Skeletal muscle satellite cell (primary cell): ENCODE measurements at regions not wholly inside any gene's neighbourhood (a gene's known extent, or its start where the extent isn't known, plus 50 kb on each side); places are given as distances from the start of the nearest gene placed in this dataset.
A peak's percentile ranks its signal among the peaks of the same experiment; 100 is the strongest.

Experiments
- H3K27me3 ChIP-seq: 2 replicates; pipeline ENCODE4 v1.7.0; 2013; ENCODE audit warnings: low read length; ENCODE audit not compliant: control insufficient read depth, insufficient read depth
- H3K36me3 ChIP-seq: 2 replicates; pipeline ENCODE4 v1.7.0; 2013; ENCODE audit warnings: mild to moderate bottlenecking, control low read depth, low read length; ENCODE audit not compliant: insufficient read depth
- H3K4me1 ChIP-seq: 2 replicates; pipeline ENCODE4 v1.7.0; 2013; ENCODE audit warnings: low read length; ENCODE audit not compliant: control insufficient read depth, insufficient read depth
- H3K4me2 ChIP-seq: 2 replicates; pipeline ENCODE4 v1.7.0; 2013; ENCODE audit warnings: mild to moderate bottlenecking, low read length
- H3K4me3 ChIP-seq: 2 replicates; pipeline ENCODE4 v1.7.0; 2013; ENCODE audit warnings: low read length
- H3K9ac ChIP-seq: 2 replicates; pipeline ENCODE4 v1.7.0; 2013; ENCODE audit warnings: mild to moderate bottlenecking, low read depth, low read length, moderate library complexity
- H3K9me3 ChIP-seq: replicated peaks from 2 replicates; pipeline ENCODE4 v1.7.0; 2013; ENCODE audit warnings: mild to moderate bottlenecking, control low read depth, low read length

DNA sequence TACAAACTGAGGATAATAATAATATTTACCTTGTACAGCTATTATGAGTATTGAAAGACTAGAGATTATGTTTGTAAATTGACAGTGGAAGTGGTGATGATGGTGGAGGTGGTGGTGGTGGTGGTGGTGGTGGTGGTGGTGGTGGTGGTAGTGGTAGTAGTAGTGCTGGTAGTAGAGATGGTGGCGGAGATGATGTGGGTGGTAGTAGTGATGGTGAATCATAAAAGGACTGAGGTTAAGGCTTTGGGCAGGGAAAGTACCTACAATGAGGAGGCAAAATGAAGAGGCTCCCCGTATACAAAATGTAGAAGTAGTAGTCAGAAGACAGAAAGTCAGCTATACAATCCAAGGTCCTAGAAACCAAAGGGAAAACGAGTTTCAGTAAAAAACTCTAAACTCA is 214.1 kb downstream of the BCOR start:
- Histone ChIP-seq H3K9ac (no peak overlapping the region), H3K4me1 (no peaks in the 10 kb centered on the region), H3K4me3 (no peak overlapping the region), H3K36me3 (no peaks in the 10 kb centered on the region), H3K27me3 (peaks cover 2% of the 10 kb centered on the region), H3K4me2 (no peak overlapping the region), H3K9me3 (no peaks in the 10 kb centered on the region)

DNA sequence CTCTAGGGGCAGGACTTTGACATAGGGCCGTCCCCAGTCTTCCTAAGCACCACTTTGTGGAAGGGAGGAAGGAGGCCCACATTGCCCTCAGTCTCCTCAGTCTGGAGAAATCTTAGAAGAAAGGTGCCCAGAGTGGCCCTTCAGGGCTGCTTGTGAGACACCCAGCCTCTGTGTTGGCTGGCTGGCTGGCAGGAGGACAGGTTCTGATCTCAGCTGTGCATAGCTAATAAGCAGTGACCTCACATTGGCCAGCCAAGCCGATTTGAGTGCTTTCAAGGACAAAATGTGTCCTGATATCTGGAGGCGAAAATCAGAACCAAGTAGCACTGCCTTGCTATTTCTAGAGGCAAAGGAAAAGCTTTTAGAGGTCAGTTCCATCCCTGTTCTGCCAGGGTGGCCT is 211.5 kb downstream of the BCOR start:
- Histone ChIP-seq H3K36me3 (no peaks in the 10 kb centered on the region), H3K4me3 (no peak overlapping the region), H3K9ac (no peak overlapping the region), H3K4me2 (no peak overlapping the region), H3K4me1 (no peaks in the 10 kb centered on the region), H3K27me3 (no peaks in the 10 kb centered on the region), H3K9me3 (no peaks in the 10 kb centered on the region)

DNA sequence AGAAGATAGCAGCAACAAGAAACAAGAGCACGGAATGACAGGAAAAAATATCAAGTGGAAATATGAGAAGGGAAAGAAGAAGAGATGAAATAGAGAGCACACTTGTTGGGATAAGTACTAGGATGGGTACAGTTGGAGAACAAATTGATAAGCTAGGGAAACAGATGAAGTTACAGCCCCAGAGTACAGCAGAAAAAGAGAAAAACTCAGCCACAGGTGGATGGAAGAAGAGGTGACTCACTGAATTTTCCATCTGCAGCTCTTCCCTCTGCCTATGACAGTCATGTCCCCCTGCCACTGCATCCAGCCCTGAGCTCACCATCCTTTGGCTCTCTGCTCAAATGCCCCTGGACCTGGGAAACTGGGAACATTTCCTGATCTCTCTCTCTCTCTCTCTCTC is 209.0 kb downstream of the BCOR start:
- no peaks in the 10 kb centered on the region for H3K36me3 ChIP-seq
- H3K27me3 ChIP-seq: no peaks in the 10 kb centered on the region
- H3K9me3 ChIP-seq: no peaks in the 10 kb centered on the region
- H3K9ac ChIP-seq: no peak overlapping the region
- no peak overlapping the region for H3K4me2 ChIP-seq
- H3K4me3 ChIP-seq: no peak overlapping the region
- H3K4me1 ChIP-seq: no peaks in the 10 kb centered on the region

DNA sequence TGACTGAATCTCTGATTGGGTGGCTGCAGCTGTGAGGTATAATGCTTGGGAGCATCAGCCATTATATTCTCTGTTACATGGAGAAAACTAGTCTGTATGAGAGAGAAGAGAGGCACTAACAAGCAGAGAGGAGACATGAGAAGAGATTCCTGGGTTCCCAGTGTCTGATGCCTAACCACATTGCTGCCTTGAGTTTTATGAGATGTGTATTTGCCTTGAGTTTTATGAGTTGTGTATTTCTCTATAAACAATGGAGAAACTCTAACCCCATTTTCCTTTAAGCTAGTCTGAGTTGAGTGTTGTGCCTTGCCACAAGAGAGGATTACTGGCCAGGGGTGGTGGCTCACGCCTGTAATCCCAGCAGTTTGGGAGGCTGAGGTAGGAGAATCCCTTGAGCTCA is 208.1 kb downstream of the BCOR start:
- Histone ChIP-seq H3K4me3 (no peak overlapping the region), H3K4me1 (peaks cover 8% of the 10 kb centered on the region), H3K36me3 (no peaks in the 10 kb centered on the region)

DNA sequence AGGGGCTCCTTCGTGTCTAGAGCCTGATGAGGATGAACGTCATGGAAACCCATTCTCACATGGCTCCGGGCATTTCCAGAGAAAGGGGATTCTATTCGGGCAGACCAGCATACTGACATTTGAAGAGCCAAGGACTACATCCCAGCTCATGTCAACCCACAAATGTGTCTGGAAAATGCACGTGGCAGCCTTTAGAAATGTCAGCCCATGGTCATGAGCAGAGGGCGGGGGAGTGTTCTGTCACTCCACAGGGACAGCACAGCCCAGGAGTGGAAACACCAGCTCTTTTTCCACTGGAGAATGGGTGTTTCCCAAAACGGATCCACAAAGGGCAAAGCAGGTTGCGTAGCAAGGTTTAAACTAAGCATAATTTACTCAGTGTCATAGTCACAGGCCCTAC is 207.0 kb downstream of the BCOR start:
- H3K9ac ChIP-seq: no peak overlapping the region
- peaks cover 19% of the 10 kb centered on the region for H3K4me1 ChIP-seq
- H3K27me3 ChIP-seq: no peaks in the 10 kb centered on the region

More for the DNA sequence above, 208.1 kb downstream of the BCOR start:
- Histone ChIP-seq H3K9me3 (no peaks in the 10 kb centered on the region), H3K4me2 (no peak overlapping the region), H3K9ac (no peak overlapping the region), H3K27me3 (no peaks in the 10 kb centered on the region)

DNA sequence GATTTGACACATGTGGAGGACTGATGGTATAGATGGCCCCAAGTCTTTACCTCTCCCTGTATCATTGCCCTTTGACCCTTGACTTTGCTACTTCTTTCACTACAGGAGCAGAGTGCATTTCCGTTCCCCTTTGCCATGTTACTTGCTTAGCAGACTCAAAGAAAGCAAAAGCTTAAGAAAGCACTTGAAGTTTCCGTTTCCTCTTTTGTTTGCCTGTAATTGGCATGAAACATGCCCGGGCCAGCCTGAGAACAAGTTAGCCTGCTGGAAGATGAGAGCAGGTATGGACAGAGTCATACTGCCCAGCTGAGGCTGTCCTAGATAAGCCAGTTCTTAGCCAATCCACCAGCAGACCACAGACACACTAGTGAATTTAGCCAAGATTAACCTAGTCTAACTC is 206.0 kb downstream of the BCOR start:
- Histone ChIP-seq H3K9me3 (no peaks in the 10 kb centered on the region), H3K4me3 (no peak overlapping the region)

More for the DNA sequence above, 207.0 kb downstream of the BCOR start:
- no peak overlapping the region for H3K4me2 ChIP-seq
- H3K36me3 ChIP-seq: no peaks in the 10 kb centered on the region
- H3K9me3 ChIP-seq: no peaks in the 10 kb centered on the region
- no peak overlapping the region for H3K4me3 ChIP-seq

DNA sequence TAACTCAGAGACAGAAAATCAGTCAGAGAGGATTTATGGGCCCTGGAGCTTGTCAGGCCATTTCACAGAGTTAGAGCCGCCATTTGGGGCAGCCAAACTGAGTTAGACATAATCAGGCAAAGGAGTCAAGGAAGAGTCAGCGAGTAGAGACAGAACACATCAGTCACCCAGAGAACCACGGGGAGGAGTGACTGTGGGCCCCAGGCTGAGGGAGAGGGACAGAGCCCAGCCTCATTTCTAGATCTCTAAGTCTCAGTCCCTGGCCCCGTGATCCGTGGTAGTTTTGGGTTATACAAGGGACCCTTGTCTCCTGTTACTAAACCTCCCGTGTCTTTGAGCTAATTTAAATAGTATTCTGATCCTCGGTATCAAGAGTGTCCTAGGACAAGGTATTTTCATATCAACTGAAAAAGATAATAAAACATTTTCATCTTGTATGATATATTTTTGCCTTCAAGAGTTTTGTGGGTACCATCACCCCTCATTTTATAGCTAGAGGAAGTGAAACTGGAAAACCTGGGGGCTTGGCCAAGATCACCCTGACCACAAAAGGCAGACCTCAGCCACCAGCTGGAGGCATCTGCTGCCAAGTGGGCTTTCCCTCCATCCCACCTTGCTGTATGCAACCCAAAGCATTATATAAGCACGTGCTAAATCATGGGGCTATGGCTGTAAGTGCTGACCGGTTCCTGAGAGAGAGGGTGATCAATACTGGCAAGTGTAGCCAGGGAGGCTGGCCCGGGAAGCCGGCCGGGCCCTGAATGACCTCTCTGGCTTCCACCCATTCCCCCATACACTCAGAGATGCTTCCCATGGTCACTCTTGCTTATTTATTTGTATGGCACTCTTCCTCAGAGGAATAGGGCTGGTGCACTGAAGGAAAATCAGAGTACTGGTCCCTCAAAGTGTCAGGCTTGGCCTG is 204.1 kb downstream of the BCOR start:
- no peak overlapping the region for H3K4me2 ChIP-seq
- no peaks in the 10 kb centered on the region for H3K9me3 ChIP-seq
- no peaks in the 10 kb centered on the region for H3K36me3 ChIP-seq
- peaks cover 44% of the 10 kb centered on the region for H3K4me1 ChIP-seq
- H3K4me3 ChIP-seq: no peak overlapping the region
- no peak overlapping the region for H3K9ac ChIP-seq
- H3K27me3 ChIP-seq: no peaks in the 10 kb centered on the region

More for the DNA sequence above, 206.0 kb downstream of the BCOR start:
- Histone ChIP-seq H3K9ac (no peak overlapping the region), H3K4me1 (peaks cover 26% of the 10 kb centered on the region), H3K36me3 (no peaks in the 10 kb centered on the region), H3K4me2 (no peak overlapping the region), H3K27me3 (no peaks in the 10 kb centered on the region)

DNA sequence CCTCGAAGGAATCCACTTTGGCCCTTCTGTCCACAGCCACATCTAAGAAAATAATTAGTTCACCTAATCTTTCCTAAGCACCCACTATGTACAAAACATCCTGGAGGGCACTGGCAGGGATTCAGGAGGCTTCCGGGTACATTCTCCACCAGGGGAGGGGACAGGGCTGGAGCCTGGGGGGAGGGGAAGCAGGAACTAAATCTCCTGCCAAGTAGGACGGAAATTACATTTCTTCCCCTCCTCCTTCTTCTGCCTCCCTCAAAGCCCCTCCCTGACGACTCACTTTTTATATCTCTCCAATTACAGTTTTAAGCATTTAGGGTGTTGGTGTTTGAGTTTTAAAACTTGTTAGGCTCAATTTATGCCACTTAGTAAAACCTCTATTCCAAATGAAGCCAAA is 203.1 kb downstream of the BCOR start:
- Histone ChIP-seq H3K4me2 (peak overlapping the region; percentile 51), H3K9ac (peak overlapping the region; percentile 54), H3K4me3 (no peak overlapping the region), H3K27me3 (no peaks in the 10 kb centered on the region), H3K36me3 (no peaks in the 10 kb centered on the region), H3K9me3 (no peaks in the 10 kb centered on the region), H3K4me1 (peaks cover 44% of the 10 kb centered on the region)

DNA sequence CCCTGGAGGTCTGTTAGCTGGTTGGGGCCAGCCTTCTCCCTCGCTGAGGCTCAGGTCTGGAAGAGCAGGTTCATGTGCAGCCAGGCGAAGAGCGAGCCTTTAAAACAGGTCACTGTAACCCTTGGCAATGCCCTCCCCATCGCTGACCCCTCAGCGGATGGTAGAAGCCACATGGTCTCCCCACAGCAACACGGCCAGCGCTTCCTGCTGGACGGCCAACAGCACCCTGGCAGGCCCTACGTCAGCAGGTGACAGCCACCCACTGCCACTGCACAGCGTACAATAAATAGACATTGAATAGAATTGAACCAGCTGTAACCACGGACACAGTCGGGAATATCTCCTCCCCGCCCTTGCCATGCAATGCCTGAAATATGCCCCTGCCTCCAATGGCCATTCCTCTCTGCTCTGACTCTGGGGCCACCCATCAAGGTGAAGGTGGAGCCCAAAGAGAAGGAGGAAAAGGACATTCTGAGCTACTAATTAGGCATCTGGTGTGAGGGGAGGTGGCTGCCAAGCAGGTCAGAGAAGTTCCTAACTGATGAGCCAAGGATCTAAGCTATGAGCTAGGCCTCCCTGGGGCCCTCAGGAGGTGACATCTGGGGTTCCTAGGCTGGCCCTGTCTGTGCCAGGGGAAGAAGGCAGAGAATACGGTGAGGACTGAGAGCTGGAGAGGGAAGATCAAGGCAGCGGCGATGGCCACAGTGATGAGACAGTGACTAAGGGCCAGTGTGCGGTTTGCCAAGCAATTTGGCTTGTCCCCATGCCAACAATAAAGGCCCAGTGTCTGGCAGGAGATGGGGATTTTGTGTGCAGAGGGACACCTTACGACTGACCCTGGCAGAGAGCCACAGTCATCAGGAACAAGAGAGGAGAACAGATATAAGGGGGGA is 202.3 kb downstream of the BCOR start:
- Histone ChIP-seq H3K4me3 (no peak overlapping the region), H3K4me1 (peaks cover 50% of the 10 kb centered on the region), H3K9ac (peak overlapping the region; percentile 54), H3K4me2 (peak overlapping the region; percentile 51), H3K27me3 (no peaks in the 10 kb centered on the region), H3K9me3 (no peaks in the 10 kb centered on the region), H3K36me3 (no peaks in the 10 kb centered on the region)

DNA sequence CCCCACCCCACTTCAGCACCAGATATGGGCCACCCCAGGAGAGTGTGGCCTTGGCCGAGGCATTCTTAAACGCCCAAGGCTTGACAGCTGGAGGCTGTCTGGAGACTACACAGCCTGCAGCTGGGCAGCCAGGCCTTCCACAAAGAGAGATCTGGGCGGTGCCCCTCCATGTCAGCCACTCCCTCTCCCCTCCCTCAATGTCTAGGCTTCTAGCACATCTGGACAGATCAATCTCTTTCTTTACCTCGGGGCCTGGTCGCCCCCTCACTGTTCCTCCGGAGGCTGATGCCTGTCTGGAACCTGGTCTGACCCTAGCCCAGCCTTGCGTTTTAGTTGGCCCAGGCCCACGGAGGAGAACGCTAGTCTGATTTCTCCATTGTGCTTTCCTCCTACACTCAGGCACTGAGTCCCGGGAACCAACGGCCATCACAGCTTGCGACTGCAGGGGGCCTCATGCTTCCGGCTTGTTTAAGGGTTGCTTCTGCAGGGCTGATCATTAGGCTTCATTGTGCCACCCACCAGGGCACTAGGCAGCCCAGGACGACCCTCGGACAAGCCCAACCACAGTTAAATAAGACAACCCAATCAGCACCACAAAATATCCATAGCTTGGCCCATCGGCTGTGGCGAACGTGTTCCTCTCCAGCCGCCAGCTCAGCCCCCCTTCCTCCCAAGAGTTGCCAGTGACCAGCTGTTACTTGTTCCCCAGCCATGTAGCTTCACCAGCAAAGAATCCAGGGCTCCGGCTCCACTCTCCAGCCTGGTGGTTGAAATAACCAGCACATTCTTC is 200.6 kb downstream of the BCOR start:
- Histone ChIP-seq H3K9me3 (no peaks in the 10 kb centered on the region), H3K9ac (peak overlapping the region; percentile 65), H3K4me2 (peak overlapping the region; percentile 37), H3K27me3 (no peaks in the 10 kb centered on the region), H3K4me1 (peaks cover 66% of the 10 kb centered on the region), H3K4me3 (peak overlapping the region; percentile 43), H3K36me3 (no peaks in the 10 kb centered on the region)

DNA sequence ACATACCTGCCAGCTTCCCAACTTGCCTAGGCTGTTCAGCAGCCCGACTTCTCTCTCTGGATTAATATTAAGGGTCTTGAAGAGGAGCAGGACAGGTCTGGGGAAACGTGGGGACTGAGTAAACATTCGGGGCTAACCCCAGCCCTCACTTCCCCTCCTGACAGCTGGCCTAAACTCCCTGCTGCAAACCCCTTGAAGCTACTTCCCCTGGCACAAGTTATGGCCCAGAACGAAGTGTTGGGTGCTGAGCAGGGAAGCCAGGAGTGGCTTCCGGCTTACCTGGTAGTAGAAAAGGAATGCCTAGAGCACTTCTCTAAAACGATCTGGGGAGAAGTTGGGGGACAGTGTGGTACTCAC is 200.0 kb downstream of the BCOR start:
- Histone ChIP-seq H3K36me3 (no peaks in the 10 kb centered on the region), H3K4me3 (no peak overlapping the region), H3K27me3 (no peaks in the 10 kb centered on the region), H3K9me3 (no peaks in the 10 kb centered on the region), H3K9ac (peak overlapping the region; percentile 65), H3K4me2 (peak overlapping the region; percentile 37), H3K4me1 (peaks cover 67% of the 10 kb centered on the region)
